ENCODE measurements at regions not wholly inside any gene's neighbourhood (a gene's known extent, or its start where the extent isn't known, plus 50 kb on each side); places are given as distances from the start of the nearest gene placed in this dataset.

GRCh38 chr4:117545039-117545438 is 459.7 kb upstream of the TRAM1L1 start:
- TF ChIP-seq GATA3 (IDR thresholded peaks at IDR 0.05; ENCODE audit: low read depth, low read length) (no peak), GATA2 (IDR thresholded peaks at IDR 0.05; ENCODE audit: low read depth, low read length) (no peak)
